Parathyroid adenoma (tissue), 2 donors: ENCODE measurements at regions not wholly inside any gene's neighbourhood (a gene's known extent, or its start where the extent isn't known, plus 50 kb on each side); places are given as distances from the start of the nearest gene placed in this dataset.
"Not testable (repeated sequence)": the region's sequence is repeated elsewhere in the genome, so short reads cannot be mapped to it uniquely, and the experiment has no call there.

Experiments used
- H2AFZ ChIP-seq: fragments of 300-600 bp; sonication (generic); one replicate; pipeline ENCODE4 v1.7.0; 2017; ENCODE audit warnings: antibody characterized with exemption, mild to moderate bottlenecking
- H3K27ac ChIP-seq: fragments of 300-600 bp; sonication (generic); one replicate; pipeline ENCODE4 v1.7.0; 2017
- H3K27me3 ChIP-seq: fragments of 300-600 bp; sonication (generic); one replicate; pipeline ENCODE4 v1.7.0; 2017; ENCODE audit warnings: low read length; ENCODE audit not compliant: control insufficient read depth, insufficient read depth
- H3K36me3 ChIP-seq: fragments of 300-600 bp; sonication (generic); one replicate; pipeline ENCODE4 v1.7.0; 2017; ENCODE audit warnings: low read length; ENCODE audit not compliant: control insufficient read depth, insufficient read depth
- H3K4me1 ChIP-seq: fragments of 300-600 bp; sonication (generic); one replicate; pipeline ENCODE4 v1.7.0; 2017; ENCODE audit warnings: control low read depth
- H3K4me2 ChIP-seq: fragments of 300-600 bp; sonication (generic); one replicate; pipeline ENCODE4 v1.7.0; 2017; ENCODE audit warnings: low read length
- H3K4me3 ChIP-seq: fragments of 300-600 bp; sonication (generic); one replicate; pipeline ENCODE4 v1.7.0; 2017; ENCODE audit warnings: low read depth, low read length
- H3K79me2 ChIP-seq: fragments of 300-600 bp; sonication (generic); one replicate; pipeline ENCODE4 v1.7.0; 2017; ENCODE audit warnings: control low read depth
- H3K9ac ChIP-seq: fragments of 300-600 bp; sonication (generic); one replicate; pipeline ENCODE4 v1.7.0; 2017; ENCODE audit warnings: mild to moderate bottlenecking
- H3K9me3 ChIP-seq: fragments of 300-600 bp; sonication (generic); one replicate; pipeline ENCODE4 v1.7.0; 2017; ENCODE audit warnings: low read length; ENCODE audit not compliant: control insufficient read depth
- CTCF ChIP-seq: fragments of 300-600 bp; sonication (generic); IDR thresholded peaks from one replicate; pipeline ENCODE4 v1.7.0; 2017; ENCODE audit warnings: antibody characterized with exemption, mild to moderate bottlenecking
- donor health status: primary hyperparathyroidism.

- no peaks in the 10 kb centered on the region for H3K27me3 ChIP-seq
- no peaks in the 10 kb centered on the region for H3K36me3 ChIP-seq
- peak overlapping the region; percentile 33 for H2AFZ ChIP-seq
- no peaks in the 10 kb centered on the region for H3K9me3 ChIP-seq
- peak overlapping the region; percentile 62 for H3K27ac ChIP-seq
- H3K79me2 ChIP-seq, result no peaks in the 10 kb centered on the region
- no peak for TF ChIP-seq CTCF
- peaks cover 5% of the 10 kb centered on the region for H3K4me1 ChIP-seq
- H3K9ac ChIP-seq, result no peak overlapping the region
- no peak overlapping the region for H3K4me3 ChIP-seq
- H3K4me2 ChIP-seq, result no peak overlapping the region
These were observed 108.7 kb downstream of the SUCLA2 start for GRCh38 chr13:47892374-47892773.

- no peaks in the 10 kb centered on the region for H3K27me3 ChIP-seq
- H3K36me3 ChIP-seq, result no peaks in the 10 kb centered on the region
- no peak for TF ChIP-seq CTCF
- no peak overlapping the region for H3K4me3 ChIP-seq
- no peaks in the 10 kb centered on the region for H3K79me2 ChIP-seq
- no peak overlapping the region for H2AFZ ChIP-seq
- no peak overlapping the region for H3K27ac ChIP-seq
- no peak overlapping the region for H3K9ac ChIP-seq
- peaks cover 5% of the 10 kb centered on the region for H3K4me1 ChIP-seq
- H3K9me3 ChIP-seq, result no peaks in the 10 kb centered on the region
- no peak overlapping the region for H3K4me2 ChIP-seq
These were observed 110.8 kb downstream of the SUCLA2 start for GRCh38 chr13:47890146-47890814.

DNA sequence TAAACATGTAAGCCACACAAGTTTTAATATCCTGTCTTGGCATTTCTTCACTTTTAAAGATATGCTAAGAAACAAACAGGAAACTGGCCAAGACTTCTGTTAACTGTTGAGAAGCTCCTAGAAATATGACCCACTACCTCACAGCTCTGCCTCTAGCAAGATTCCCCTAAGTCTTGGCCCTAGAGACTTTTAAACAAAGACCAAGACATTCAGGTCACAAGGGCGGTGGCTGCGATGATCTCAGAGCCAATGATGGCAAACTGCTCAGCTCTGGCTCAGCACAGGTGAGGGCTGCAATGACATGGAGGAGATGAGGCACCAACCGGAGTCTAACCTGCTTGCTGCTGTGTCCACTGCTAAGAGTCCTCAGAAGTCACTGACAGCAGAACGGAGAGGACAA lies 114.8 kb downstream of the SUCLA2 start:
- TF ChIP-seq CTCF, result no peak
- Histone ChIP-seq H3K36me3 (no peaks in the 10 kb centered on the region), H3K27ac (no peak overlapping the region), H3K4me2 (no peak overlapping the region), H3K27me3 (no peaks in the 10 kb centered on the region), H3K4me3 (no peak overlapping the region), H3K9ac (no peak overlapping the region), H2AFZ (no peak overlapping the region), H3K79me2 (no peaks in the 10 kb centered on the region), H3K4me1 (no peaks in the 10 kb centered on the region), H3K9me3 (no peaks in the 10 kb centered on the region)

GRCh38 chr13:47875201-47875600 lies 125.9 kb downstream of the SUCLA2 start:
- H3K27ac ChIP-seq, result no peak overlapping the region
- no peak overlapping the region for H2AFZ ChIP-seq
- no peak overlapping the region for H3K9ac ChIP-seq
- H3K4me1 ChIP-seq, result no peaks in the 10 kb centered on the region
- H3K4me2 ChIP-seq, result no peak overlapping the region
- H3K4me3 ChIP-seq, result no peak overlapping the region
- no peaks in the 10 kb centered on the region for H3K79me2 ChIP-seq
- no peaks in the 10 kb centered on the region for H3K27me3 ChIP-seq
- H3K36me3 ChIP-seq, result no peaks in the 10 kb centered on the region
- TF ChIP-seq CTCF, result no peak
- no peaks in the 10 kb centered on the region for H3K9me3 ChIP-seq

DNA sequence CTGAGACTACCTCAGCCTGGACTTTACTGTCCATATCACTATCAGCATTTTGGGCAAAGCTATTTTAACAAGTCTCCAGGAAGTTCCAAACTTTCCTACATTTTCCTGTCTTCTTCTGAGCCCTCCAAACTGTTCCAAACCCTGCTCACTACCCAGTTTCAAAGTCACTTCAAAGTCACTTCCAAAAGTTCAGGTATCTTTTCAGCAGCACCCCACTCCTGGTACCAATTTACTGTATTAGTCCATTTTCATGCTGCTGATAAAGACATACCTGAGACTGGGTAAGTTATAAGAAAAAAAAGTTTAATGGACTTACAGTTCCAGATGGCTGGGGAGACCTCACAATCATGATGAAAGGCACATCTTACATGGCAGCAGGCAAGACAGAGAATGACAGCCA lies 127.1 kb downstream of the SUCLA2 start:
- H3K79me2 ChIP-seq, H3K4me2 ChIP-seq, H3K4me3 ChIP-seq, H3K36me3 ChIP-seq, H3K27me3 ChIP-seq, H3K4me1 ChIP-seq, H2AFZ ChIP-seq, H3K9me3 ChIP-seq, H3K9ac ChIP-seq, H3K27ac ChIP-seq: not testable (repeated sequence)

- not testable (repeated sequence) for H3K4me2 ChIP-seq, H3K27ac ChIP-seq, H3K79me2 ChIP-seq, H3K9me3 ChIP-seq, H3K4me3 ChIP-seq, H3K27me3 ChIP-seq, H2AFZ ChIP-seq, H3K36me3 ChIP-seq, H3K4me1 ChIP-seq, H3K9ac ChIP-seq
These were observed 127.8 kb downstream of the SUCLA2 start for GRCh38 chr13:47873319-47873718.
